ENCODE measurements at regions not wholly inside any gene's neighbourhood (a gene's known extent, or its start where the extent isn't known, plus 50 kb on each side); places are given as distances from the start of the nearest gene placed in this dataset.
A peak's percentile ranks its signal among the peaks of the same experiment; 100 is the strongest.

DNA sequence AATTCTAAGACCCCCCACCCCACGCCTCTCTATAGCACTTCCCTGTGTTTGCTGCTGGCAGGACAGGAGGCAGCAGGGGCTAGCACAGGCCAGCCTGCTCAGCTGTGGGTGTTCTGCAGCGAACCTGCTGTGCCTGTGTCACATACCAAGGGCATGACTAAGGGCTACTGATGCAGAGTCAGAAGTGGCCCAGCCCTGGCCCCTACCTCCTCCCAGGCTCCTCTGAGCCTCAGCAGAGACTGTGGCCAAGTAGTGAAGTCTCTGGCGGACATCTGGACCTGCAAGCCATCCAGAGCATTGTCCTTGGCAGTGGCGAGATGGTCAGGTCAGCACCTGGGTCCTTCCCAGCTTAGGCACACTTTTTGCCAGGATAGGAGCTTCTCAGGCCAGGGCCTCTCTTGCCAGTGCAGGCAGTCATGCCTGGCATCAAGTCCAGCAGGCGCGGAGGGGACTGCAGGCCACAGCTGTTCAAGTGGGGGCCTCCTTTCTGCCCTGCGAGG lies 116.3 kb upstream of the RET start:
- peak; percentile 90 for ATAC-seq
- no peak overlapping the region for H3K27ac Mint-ChIP-seq

DNA sequence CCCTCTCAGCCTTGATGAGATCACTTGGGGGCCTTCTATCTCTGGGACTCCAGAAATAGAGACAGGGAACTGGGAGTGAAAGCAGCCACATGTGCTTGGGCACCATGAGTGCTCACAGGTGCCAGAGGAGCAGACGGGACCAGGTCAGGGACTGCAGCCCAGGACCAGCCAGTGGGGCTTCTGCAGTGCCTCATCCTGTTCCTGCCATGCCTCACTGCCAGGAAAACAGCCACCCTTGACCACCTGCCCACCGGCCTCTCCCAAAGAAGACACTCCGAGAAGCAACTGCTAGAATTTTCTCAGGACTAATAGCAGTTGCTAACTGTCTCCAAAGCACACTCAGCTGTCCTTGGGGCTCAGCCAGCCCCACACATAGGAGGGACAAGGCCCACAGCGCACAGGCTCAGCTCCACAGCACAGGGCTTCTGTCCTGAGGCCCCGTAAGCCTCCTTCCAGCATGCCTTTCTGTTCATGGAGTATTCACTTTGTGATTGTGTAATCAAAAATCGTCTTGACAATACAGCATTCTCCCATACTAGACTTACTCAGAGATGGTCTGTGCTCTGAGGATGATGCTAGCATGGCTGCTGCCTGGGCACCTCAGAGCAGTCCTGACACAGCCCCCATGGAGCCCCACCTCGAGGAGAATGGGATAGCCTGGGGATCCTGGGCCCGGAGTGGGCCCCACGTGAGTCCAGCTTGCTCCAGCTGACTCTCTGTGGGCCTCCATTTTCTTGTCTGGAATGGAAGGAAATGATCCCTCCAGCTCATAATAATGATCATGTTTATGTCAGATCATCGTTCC lies 115.7 kb upstream of the RET start:
- no peak overlapping the region for H3K4me2 ChIP-seq
- no peak overlapping the region for H3K27ac Mint-ChIP-seq
- TF ChIP-seq ZNF331 (CRISPR knock-in tag; IDR thresholded peaks at IDR 0.05; ENCODE audit: low read depth) (no peak), NANOG (IDR thresholded peaks at IDR 0.05; ENCODE audit: borderline replicate concordance) (no peak), CREB1 (CRISPR knock-in tag; IDR thresholded peaks at IDR 0.05; ENCODE audit: low read depth) (no peak), EZH2phosphoT487 (IDR thresholded peaks at IDR 0.05; ENCODE audit: unreplicated experiment) (no peak), EZH2 (IDR thresholded peaks at IDR 0.05; ENCODE audit: low read depth, unreplicated experiment) (no peak), ETS1 (IDR thresholded peaks at IDR 0.05) (no peak), JUNB (IDR thresholded peaks at IDR 0.05; ENCODE audit: unreplicated experiment) (no peak), POLR2AphosphoS5 (IDR thresholded peaks at IDR 0.05; ENCODE audit: low read depth) (no peak), REST (IDR thresholded peaks at IDR 0.05; ENCODE audit: unreplicated experiment) (no peak), ZNF114 (CRISPR knock-in tag; IDR thresholded peaks at IDR 0.05) (no peak), CTCF (conservative IDR thresholded peaks at IDR 0.05; ENCODE audit: low read depth in 2 of 2) (no peak), STAT1 (IDR thresholded peaks at IDR 0.05; ENCODE audit: unreplicated experiment) (no peak)

More for the DNA sequence above, 116.3 kb upstream of the RET start:
- Histone ChIP-seq H3K36me3 (ENCODE audit: insufficient read depth) (no peaks in the 10 kb centered on the region), H3K27me3 (ENCODE audit: insufficient read depth) (no peaks in the 10 kb centered on the region), H3K4me1 (ENCODE audit: insufficient read depth) (no peaks in the 10 kb centered on the region), H4K20me1 (replicated peaks; ENCODE audit: insufficient read depth) (no peaks in the 10 kb centered on the region), H3K4me3 (no peak overlapping the region), H3K9me2 (ENCODE audit: insufficient read depth) (no peaks in the 10 kb centered on the region), H3K79me2 (replicated peaks; ENCODE audit: insufficient read depth) (no peaks in the 10 kb centered on the region), H3F3A (replicated peaks; ENCODE audit: low read depth) (no peaks in the 10 kb centered on the region), H2AFZ (no peak overlapping the region), H3K27ac (ENCODE audit: low read depth) (no peak overlapping the region), H3K4me2 (no peak overlapping the region)
- no peak overlapping the region for H3K4me3 Mint-ChIP-seq
- peaks cover 11% of the 10 kb centered on the region for H3K4me1 Mint-ChIP-seq
- DNase-seq (ENCODE audit: low spot score), result peak; percentile 25
- H3K36me3 Mint-ChIP-seq (ENCODE audit: low read depth), result peaks cover 6% of the 10 kb centered on the region; the same call in 2 of the 3 replicates
- no peak for TF ChIP-seq CTCF (conservative IDR thresholded peaks at IDR 0.05; ENCODE audit: low read depth in 2 of 2)
- TF ChIP-seq EZH2phosphoT487 (IDR thresholded peaks at IDR 0.05; ENCODE audit: unreplicated experiment), result no peak
- H3K27me3 Mint-ChIP-seq (ENCODE audit: insufficient read depth, low read depth, poor library complexity), result peaks cover 7% of the 10 kb centered on the region
- peaks cover 9% of the 10 kb centered on the region; the same call in 2 of the 3 replicates for H3K9me3 Mint-ChIP-seq

More for the DNA sequence above, 115.7 kb upstream of the RET start:
- DNase-seq (ENCODE audit: low spot score) (no peak), ATAC-seq (no peak)
- Histone ChIP-seq H3K4me1 (ENCODE audit: insufficient read depth) (no peaks in the 10 kb centered on the region), H4K20me1 (replicated peaks; ENCODE audit: insufficient read depth) (no peaks in the 10 kb centered on the region), H3K79me2 (replicated peaks; ENCODE audit: insufficient read depth) (no peaks in the 10 kb centered on the region), H3K4me3 (no peak overlapping the region), H3K27me3 (ENCODE audit: insufficient read depth) (no peaks in the 10 kb centered on the region), H3K9me2 (ENCODE audit: insufficient read depth) (no peaks in the 10 kb centered on the region), H2AFZ (no peak overlapping the region), H3F3A (replicated peaks; ENCODE audit: low read depth) (no peaks in the 10 kb centered on the region), H3K27ac (ENCODE audit: low read depth) (no peak overlapping the region), H3K36me3 (ENCODE audit: insufficient read depth) (no peaks in the 10 kb centered on the region)
- no peak overlapping the region for H3K4me3 Mint-ChIP-seq
- peaks cover 13% of the 10 kb centered on the region for H3K4me1 Mint-ChIP-seq
- peaks cover 6% of the 10 kb centered on the region; the same call in 2 of the 3 replicates for H3K36me3 Mint-ChIP-seq (ENCODE audit: low read depth)
- H3K9me3 Mint-ChIP-seq, result peaks cover 9% of the 10 kb centered on the region; the same call in 2 of the 3 replicates
- peaks cover 3% of the 10 kb centered on the region for H3K27me3 Mint-ChIP-seq (ENCODE audit: insufficient read depth, low read depth, poor library complexity)
